Chondrocyte (in vitro differentiated cells): ENCODE measurements at regions not wholly inside any gene's neighbourhood (a gene's known extent, or its start where the extent isn't known, plus 50 kb on each side); places are given as distances from the start of the nearest gene placed in this dataset.
A peak's percentile ranks its signal among the peaks of the same experiment; 100 is the strongest.

Experiments used
- DNase-seq: peaks from one replicate; pipeline ENCODE4 v3.0.0; 2021; ENCODE audit warnings: mixed read lengths, low spot score
- H3K27ac Mint-ChIP-seq: one replicate; pipeline ENCODE4 v1.8.0; 2021; ENCODE audit warnings: mild to moderate bottlenecking, moderate library complexity, mixed read lengths; ENCODE audit not compliant: unreplicated experiment
- H3K27me3 Mint-ChIP-seq: 2 replicates; pipeline ENCODE4 v1.8.0; 2021; ENCODE audit warnings: low read depth, mixed read lengths
- H3K36me3 Mint-ChIP-seq: 2 replicates; pipeline ENCODE4 v1.8.0; 2021; ENCODE audit warnings: low read depth, mixed read lengths
- H3K4me1 Mint-ChIP-seq: 2 replicates; pipeline ENCODE4 v1.8.0; 2021; ENCODE audit warnings: low read depth, mild to moderate bottlenecking, mixed read lengths
- H3K4me3 Mint-ChIP-seq: one replicate; pipeline ENCODE4 v1.8.0; 2021; ENCODE audit warnings: mild to moderate bottlenecking, moderate library complexity, mixed read lengths; ENCODE audit not compliant: unreplicated experiment
- H3K9me3 Mint-ChIP-seq: 2 replicates; pipeline ENCODE4 v1.8.0; 2021; ENCODE audit warnings: low read depth, mixed read lengths
- TF ChIP-seq, protein P1 (sequence below): fragments of 200-600 bp; sonication (generic); IDR thresholded peaks from 2 replicates; pipeline ENCODE4 v1.5.0; 2021; ENCODE audit warnings: antibody characterized with exemption, mild to moderate bottlenecking, moderate library complexity

DNA sequence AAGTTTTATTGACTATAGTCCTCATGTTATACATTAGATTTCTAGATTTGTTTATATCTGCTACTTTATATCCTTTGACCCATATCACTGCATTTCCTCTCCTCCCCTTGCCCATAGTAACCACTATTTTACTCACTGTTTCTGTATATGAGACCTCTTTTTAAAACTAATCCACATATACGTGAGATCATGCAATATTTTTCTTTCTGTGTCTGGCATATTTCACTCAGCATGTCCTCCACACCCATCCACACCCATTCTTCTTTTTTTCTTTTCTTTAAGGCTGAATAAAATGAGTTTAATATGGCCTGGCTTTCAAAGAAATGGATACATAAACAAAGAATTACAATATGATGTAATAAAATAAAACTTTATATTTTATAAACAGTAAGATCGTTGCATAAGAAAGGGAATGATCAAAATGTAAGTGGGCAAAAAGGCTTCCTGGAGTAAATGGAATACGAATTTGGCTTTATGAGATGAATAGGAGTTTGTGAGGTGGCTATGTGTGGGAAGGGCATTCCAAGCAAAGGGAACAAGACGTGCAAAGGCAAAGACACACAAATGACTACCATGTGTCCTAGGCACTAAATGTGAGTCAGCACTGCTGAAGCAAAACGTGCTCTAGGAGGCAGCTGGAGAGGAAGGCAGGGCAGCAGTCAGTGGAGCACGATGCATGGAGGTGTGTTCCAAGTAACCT is 53.2 kb upstream of the HIF1A start:
- TF ChIP-seq, protein P1, sequence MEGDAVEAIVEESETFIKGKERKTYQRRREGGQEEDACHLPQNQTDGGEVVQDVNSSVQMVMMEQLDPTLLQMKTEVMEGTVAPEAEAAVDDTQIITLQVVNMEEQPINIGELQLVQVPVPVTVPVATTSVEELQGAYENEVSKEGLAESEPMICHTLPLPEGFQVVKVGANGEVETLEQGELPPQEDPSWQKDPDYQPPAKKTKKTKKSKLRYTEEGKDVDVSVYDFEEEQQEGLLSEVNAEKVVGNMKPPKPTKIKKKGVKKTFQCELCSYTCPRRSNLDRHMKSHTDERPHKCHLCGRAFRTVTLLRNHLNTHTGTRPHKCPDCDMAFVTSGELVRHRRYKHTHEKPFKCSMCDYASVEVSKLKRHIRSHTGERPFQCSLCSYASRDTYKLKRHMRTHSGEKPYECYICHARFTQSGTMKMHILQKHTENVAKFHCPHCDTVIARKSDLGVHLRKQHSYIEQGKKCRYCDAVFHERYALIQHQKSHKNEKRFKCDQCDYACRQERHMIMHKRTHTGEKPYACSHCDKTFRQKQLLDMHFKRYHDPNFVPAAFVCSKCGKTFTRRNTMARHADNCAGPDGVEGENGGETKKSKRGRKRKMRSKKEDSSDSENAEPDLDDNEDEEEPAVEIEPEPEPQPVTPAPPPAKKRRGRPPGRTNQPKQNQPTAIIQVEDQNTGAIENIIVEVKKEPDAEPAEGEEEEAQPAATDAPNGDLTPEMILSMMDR: no peak
- Mint-ChIP-seq H3K27ac (peak overlapping the region; percentile 87), H3K36me3 (no peaks in the 10 kb centered on the region), H3K27me3 (no peaks in the 10 kb centered on the region), H3K4me1 (peaks cover 49% of the 10 kb centered on the region), H3K9me3 (no peaks in the 10 kb centered on the region), H3K4me3 (no peak overlapping the region)
- DNase-seq: no peak

- Mint-ChIP-seq H3K27me3 (no peaks in the 10 kb centered on the region), H3K9me3 (no peaks in the 10 kb centered on the region), H3K4me1 (peaks cover 49% of the 10 kb centered on the region), H3K27ac (peak overlapping the region; percentile 87), H3K36me3 (no peaks in the 10 kb centered on the region), H3K4me3 (no peak overlapping the region)
- TF ChIP-seq, protein P1: no peak
- DNase-seq: no peak
Measured at GRCh38 chr14:61642614-61642982, 52.7 kb upstream of the HIF1A start.

- peak overlapping the region; percentile 90 for H3K27ac Mint-ChIP-seq
- DNase-seq: no peak
Measured at GRCh38 chr14:61643555-61643954, 51.8 kb upstream of the HIF1A start.

DNA sequence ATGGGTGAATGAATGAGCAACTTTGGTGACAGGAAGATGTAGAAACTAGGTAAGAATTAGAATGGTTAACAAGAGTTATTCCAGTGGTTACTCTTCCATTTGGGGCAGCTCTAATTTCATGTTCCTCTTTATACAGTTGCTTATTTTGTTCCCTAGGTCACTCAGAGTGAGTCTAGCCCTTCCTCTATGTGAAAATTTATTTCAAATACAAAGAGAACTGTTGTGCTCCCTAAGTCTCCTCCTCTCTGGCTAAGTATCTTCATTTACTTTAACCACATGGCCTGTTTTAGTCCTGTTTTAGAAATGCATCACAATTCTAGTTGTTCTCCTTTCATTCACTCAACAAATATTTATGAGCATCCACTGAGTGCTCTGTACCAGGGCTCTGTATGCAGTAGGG is 51.1 kb upstream of the HIF1A start:
- Mint-ChIP-seq H3K27me3 (no peaks in the 10 kb centered on the region), H3K4me3 (no peak overlapping the region), H3K4me1 (peaks cover 46% of the 10 kb centered on the region), H3K9me3 (no peaks in the 10 kb centered on the region), H3K27ac (peak overlapping the region; percentile 77), H3K36me3 (no peaks in the 10 kb centered on the region)
- TF ChIP-seq, protein P1: no peak
- DNase-seq: no peak

More at GRCh38 chr14:61643555-61643954, 51.8 kb upstream of the HIF1A start:
- TF ChIP-seq, protein P1: no peak
- no peaks in the 10 kb centered on the region for H3K27me3 Mint-ChIP-seq
- H3K9me3 Mint-ChIP-seq: no peaks in the 10 kb centered on the region
- no peaks in the 10 kb centered on the region for H3K36me3 Mint-ChIP-seq
- H3K4me3 Mint-ChIP-seq: no peak overlapping the region
- peaks cover 48% of the 10 kb centered on the region for H3K4me1 Mint-ChIP-seq

DNA sequence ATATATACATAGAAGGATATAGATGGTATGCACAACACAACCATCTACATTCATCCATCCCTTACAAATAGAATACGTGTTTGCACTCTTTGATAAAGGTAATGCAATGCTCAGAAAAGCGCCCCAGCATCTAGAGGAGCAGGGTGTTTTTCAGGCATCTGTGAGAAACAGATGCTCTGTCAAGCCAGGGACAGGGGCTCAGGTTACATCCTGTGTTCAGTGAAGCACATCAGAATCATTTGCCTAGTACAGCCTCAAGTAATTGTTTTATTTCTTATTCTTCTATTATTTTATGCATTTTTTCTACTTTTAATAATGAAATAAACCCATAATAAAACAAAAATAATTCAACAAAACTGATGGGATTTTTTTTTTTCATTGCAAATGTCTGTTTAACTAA is 50.5 kb upstream of the HIF1A start:
- Mint-ChIP-seq H3K27me3 (no peaks in the 10 kb centered on the region), H3K4me3 (no peak overlapping the region), H3K4me1 (peaks cover 46% of the 10 kb centered on the region), H3K27ac (no peak overlapping the region), H3K9me3 (no peaks in the 10 kb centered on the region), H3K36me3 (no peaks in the 10 kb centered on the region)
- TF ChIP-seq, protein P1: no peak
- DNase-seq: no peak
